ENCODE measurements at regions not wholly inside any gene's neighbourhood (a gene's known extent, or its start where the extent isn't known, plus 50 kb on each side); places are given as distances from the start of the nearest gene placed in this dataset.
"Not testable (repeated sequence)": the region's sequence is repeated elsewhere in the genome, so short reads cannot be mapped to it uniquely, and the experiment has no call there.

DNA sequence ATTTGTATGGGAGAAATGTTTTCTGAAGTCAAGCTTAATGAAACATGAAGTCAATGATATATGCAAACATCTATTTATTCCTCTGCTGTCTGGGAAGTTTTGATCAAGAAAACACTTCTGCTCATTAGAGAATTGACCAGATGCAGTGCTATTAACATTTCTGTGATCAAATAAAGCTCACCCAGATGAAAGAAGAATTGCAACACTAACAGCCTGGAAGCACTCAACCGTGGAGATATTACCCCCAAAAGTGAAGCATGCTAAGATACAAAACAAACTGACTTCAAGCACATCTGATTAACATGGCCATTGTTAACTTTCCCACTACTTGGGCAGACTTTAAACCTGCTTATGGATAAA lies 73.7 kb upstream of the GUCY1A1 start:
- DNase-seq (ENCODE audit: low spot score) = no peak
- in situ Hi-C loops (cut with HindIII; ENCODE audit: low sequenced_read_pairs) = no loop called here

DNA sequence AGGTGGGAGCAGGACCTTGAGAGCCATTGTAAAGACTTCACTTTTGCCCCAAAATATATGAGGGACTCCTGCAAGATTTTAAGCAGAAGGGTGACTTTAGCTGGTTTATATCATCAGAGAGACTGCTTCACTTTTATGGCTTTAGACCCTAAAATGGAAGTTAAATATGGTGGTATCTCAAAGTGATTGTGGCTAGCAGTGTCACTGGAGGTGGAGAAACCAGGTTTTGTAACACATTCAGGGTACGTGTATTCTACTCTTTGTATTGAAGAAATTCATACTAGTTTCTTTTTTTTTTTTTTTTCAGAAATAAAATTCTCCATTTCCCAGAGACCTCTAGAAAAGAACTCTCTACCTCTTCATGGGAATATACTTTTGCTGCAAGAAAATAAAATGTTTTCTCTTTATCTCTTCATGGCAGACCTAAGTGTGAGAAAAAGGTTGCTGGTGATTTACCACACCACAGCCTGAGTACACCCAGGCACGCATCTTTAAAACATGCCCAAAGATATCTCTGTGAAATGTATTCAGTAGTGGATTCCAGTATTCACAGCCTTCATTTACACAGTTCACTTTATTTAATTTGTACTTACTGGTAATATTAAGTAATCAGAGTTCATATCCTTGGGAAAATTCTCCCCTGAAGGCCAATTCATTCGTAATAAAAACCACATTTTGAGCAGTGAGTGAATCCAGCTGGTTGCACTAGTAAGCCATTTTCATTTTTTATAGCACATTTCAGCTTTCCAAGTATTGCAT lies 74.3 kb upstream of the GUCY1A1 start:
- DNase-seq (ENCODE audit: low spot score) = no peak
- in situ Hi-C loops (cut with HindIII; ENCODE audit: low sequenced_read_pairs) = no loop called here

DNA sequence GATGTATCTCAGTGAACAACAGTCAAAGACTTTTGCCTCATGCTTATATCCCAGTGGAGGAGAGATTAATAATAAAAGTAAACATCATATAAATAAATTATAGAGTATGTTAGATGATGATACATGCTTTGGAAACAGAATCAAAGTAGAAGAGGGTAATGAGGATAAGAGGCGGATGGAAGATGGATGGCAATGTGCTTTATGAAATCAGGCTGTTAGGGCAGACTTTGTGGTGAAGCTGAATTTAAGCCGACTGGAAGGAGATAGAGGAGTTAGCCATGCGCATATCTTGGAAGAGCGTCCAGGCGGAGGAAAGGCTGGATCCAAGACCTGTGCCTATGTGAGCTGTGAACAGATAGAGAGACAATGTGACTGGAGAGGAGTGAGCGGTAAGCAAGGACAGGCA lies 74.9 kb upstream of the GUCY1A1 start:
- DNase-seq (ENCODE audit: low spot score) = no peak
- in situ Hi-C loops (cut with HindIII; ENCODE audit: low sequenced_read_pairs) = no loop called here

DNA sequence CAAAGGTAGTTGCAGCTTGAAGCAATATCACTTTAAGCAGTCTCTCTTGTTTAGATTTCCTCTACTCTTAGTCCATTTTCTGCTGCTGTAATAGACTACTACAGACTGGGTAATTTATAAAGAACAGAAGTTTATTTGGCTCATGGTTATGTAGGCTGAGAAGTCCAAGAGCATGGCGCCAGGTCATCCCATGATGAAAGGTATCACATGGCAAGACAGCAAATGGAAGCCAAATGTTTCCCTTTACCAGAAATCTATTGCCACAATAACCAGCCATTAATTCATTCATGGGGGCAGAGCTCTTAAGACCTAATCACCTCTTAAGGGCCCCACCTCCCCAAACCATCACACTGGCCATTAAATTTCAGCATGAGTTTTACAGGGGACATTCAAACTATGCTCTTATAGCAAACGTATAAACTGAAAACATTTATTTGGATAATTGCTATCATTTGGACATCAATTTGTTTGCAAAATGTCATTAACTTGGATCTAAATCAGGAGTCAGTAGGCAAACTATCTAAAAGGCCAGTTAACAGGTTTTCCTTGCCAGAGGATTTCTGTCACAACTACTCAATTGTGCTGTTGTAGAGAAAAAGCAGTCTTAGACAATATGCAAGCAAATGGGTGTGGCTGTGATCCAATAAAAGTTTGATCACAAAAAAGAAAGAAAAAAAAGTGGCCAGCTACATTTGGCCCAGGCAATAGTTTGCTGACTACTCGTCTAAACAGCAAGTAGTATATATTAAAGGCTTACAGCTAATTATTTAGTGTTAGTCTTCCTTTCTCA lies 75.7 kb upstream of the GUCY1A1 start:
- in situ Hi-C loops (cut with HindIII; ENCODE audit: low sequenced_read_pairs) = no loop called here
- DNase-seq (ENCODE audit: low spot score) = no peak

DNA sequence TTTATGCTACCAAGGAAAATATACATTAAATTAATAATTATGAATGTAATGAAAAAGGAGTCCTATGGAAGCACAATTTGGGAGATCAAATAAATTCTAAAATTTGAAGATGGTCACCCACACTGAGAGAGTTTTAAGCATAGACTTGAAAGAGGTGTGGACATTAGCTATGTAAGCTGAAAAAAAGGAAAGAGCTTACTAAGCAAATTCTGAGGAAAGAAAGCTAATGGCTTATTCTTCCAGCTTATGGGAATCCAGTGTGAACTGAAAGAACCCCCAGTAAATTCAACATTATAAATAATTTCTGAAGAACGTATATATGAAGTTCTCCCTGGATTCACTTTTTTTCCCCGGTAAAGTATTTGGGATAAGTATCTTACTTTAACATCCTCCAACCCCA lies 78.2 kb upstream of the GUCY1A1 start:
- in situ Hi-C loops (cut with HindIII; ENCODE audit: low sequenced_read_pairs) = no loop called here
- no peak for DNase-seq (ENCODE audit: low spot score)

DNA sequence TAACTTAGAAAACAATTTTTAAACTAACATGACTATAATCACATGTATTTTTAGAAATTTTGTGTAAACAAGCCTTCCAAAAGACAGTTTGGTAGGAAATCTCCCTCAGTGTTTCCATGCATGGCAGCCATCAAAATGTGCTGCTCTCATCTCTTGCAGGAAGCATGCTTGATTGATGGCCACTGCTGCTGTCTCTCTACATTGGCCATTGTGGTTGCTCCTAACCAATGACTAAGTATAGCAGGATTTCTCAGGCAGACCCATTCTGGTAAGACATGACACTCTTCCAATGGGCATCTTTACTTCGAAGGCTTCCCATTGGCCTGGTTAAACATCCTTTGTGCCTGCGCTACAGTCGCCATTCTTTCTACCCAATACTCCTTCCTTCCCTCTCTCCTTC lies 78.9 kb upstream of the GUCY1A1 start:
- DNase-seq (ENCODE audit: low spot score) = no peak
- in situ Hi-C loops (cut with HindIII; ENCODE audit: low sequenced_read_pairs) = no loop called here

DNA sequence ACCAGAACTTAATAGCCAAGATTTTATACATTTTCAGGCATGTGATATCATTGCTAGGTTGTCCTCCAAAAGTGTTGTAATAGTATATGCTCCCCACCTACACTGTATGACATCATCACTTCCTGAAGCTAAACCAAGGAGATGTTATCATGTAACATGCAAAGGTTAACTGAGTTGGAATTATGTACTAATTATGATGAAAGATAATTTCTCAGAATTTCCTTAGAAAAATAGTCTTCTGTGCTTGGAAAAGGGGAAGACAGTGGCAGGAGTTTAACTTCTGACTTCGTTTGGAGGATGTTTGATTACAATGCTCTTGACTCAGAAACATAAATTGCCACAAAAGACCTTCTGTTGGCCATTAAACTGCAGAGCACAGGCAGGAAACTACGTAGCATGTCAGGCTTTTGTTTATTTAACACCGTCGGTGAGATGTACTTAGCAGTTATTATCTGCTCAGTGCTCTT lies 83.6 kb upstream of the GUCY1A1 start:
- in situ Hi-C loops (cut with HindIII; ENCODE audit: low sequenced_read_pairs) = no loop called here
- no peak for DNase-seq (ENCODE audit: low spot score)

DNA sequence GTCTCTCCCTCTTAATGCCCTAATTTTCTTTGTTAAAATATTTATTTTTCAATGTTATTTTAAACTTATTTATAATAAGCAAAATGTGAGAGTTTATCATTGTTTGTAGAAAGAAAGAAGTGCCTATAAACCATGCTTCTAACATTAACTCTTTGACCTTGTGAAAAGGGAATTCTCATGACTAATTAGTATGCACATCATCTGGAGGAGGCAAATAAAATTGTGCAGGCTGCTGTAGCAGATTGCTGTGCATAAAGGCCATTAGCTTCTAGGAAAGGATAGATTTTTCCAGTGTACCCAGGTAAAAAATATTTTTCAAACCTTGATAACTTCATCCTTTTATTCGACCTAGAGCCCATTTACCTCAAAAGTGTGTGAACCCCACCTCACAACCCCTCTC lies 84.6 kb upstream of the GUCY1A1 start:
- no peak for DNase-seq (ENCODE audit: low spot score)
- in situ Hi-C loops (cut with HindIII; ENCODE audit: low sequenced_read_pairs) = no loop called here

DNA sequence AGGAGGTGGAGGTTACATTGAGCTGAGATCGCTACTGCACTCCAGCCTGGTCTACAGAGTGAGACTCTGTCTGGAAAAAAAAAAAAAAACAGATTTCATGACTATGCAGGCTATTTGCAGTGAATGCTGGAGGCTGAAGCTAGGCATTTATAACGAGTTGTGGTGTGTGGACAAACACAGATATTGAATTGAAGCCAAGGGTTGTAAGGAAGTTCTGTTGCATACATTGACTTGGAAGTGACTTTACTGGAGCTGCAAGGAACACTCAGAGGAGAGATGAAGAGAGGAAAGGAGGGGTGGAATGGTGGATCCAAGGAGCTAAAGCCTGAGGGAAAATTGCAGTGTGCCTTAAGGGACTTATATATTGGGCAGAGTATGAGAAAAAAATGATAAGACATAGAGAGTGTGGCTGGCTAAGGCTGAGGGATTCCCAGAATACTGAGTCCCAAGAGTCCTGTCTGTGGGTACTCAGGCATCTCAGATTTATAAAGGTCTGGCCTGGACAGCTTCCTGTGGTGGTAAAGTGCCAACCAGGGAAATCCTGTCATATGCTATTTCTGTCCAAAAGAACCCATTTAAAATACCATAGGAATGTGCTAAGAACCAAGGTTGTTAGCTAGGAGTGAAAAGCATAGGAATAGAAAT lies 87.8 kb upstream of the GUCY1A1 start:
- no peak for DNase-seq (ENCODE audit: low spot score)

DNA sequence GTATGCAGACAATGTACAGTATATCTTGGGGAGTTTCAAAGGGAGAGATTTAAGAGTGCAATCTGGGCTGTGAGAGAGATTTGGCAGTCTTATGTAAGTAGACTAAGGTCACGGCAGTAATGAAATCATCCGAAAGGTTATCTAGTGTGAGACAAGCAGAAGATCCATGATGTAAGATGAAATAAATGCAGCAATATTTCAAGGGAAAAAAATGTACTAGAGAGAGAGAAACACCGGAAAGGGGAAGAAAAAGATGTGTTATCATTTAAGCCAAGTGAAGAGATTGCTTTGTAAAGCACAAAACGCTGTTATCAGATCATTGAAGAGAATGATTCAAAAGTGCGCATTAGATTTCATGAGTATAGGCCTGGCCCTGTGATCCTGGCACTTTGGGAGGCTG lies 88.4 kb upstream of the GUCY1A1 start:
- in situ Hi-C loops (cut with HindIII; ENCODE audit: low sequenced_read_pairs) = no loop called here
- no peak for DNase-seq (ENCODE audit: low spot score)

More for the DNA sequence above, 87.8 kb upstream of the GUCY1A1 start:
- in situ Hi-C loops (cut with HindIII; ENCODE audit: low sequenced_read_pairs) = no loop called here

DNA sequence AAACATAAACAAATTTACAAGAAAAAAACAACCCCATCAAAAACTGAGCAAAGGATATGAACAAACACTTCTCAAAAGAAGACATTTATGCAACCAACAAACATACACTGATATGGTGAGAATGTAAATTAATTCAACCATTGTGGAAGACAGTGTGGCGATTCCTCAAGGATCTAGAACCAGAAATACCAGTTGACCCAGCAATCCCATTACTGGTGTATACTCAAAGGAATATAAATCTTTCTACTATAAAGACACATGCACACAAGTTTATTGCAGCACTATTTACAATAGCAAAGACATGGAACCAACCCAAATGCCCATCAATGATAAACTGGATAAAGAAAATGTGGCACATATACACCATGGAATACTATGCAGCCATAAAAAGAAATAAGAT lies 92.3 kb upstream of the GUCY1A1 start:
- in situ Hi-C loops (cut with HindIII; ENCODE audit: low sequenced_read_pairs); DNase-seq (ENCODE audit: low spot score): not testable (repeated sequence)

DNA sequence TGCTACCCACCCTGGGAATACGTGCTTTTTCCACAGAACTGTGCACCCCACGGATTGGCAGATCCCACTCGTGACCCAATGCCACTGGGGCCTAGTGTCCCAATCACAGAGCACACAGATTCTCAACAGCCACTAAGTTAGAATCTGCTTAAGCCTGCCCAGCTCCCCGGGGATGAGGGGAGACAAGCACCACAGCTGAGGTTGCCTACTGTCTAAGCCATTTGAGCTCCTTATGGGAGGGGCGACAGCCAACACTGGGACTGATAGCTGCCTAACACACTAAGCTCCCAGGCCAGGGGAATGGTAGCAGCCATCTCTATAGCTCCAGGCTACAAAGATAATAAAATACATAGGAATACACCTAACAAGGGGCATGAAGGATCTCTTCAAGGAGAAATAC lies 93.5 kb upstream of the GUCY1A1 start:
- no peak for DNase-seq (ENCODE audit: low spot score)
- in situ Hi-C loops (cut with HindIII; ENCODE audit: low sequenced_read_pairs) = no loop called here

DNA sequence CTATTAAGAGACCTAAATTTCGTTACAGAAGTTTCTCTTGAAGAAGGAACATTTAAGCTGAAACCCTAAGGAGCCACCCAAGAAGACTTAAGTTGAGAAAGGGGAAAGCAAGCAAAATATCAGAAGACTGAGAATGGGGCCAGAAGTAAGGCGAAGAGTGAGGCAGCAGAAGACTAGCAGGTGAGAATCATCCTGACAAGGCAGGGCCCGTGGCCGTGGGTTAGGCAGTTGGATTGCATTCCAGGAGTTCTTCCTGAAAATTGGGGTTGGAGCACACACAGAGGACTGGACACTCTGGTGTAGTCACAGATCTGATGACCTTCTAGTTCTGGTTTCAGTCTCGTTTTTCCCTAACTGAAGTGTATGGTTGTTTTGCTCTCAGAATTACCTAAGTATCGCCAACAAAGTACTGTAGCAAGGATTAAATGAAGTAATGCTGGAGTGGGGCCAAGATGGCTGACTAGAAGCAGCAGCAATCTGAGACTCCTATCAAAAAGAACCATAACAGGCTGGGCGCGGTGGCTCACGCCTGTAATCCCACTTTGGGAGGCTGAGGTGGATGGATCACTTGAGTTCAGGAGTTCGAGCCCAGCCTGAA lies 94.4 kb upstream of the GUCY1A1 start:
- no peak for DNase-seq (ENCODE audit: low spot score)
- in situ Hi-C loops (cut with HindIII; ENCODE audit: low sequenced_read_pairs) = no loop called here

DNA sequence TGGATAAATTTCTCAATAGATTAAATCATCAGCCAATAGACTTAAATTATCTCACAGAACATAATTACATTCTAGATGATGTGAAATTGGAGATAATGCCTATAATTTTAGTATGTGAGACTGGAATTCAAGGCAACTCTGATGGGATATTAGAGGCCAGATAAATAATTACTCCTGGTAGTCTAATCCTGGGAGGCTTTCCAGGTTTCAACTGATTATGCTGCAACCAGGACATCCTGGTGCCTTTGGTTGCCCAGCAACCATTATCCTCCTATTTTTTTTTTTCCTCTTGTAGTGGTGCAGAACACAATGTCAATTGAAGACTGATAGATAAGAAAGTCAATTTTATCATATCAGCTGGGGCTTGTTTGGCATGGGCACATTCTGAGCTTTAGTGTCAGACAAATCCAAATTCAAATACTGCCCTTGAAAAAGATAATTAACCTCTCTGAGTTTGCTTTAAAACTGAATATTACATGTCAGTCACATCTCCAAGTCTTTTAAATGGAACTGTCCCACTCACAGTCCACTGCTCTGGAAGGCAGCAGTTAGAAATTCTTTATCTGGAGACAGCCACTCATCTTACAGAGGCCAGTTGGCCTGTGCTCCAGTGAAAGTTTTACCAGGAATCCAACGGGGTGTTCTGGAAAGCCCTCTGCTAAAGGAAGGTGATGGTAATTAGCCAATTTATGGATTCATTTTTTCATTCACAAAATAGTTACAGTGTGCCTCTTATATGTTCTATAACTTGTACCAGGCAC lies 95.3 kb upstream of the GUCY1A1 start:
- DNase-seq (ENCODE audit: low spot score) = no peak
- in situ Hi-C loops (cut with HindIII; ENCODE audit: low sequenced_read_pairs) = no loop called here

DNA sequence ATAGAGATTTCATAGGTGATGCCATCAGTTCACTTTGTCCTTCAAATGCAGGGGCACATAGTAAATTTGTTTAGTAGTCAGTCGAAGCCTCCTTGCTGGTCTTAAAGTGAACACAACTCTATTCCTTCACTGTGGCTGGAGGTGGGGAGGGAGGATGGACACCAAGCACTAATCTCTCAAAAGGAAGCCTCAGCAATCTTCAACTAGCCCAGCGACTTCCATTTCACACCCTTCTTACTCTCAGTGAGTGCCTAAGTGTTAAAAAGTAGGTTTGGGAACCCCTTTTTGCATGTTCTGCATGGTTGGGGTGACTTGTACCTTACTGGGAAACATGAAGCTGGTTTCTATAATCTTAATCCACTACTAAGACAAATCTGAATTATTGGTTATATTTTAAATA lies 96.0 kb upstream of the GUCY1A1 start:
- in situ Hi-C loops (cut with HindIII; ENCODE audit: low sequenced_read_pairs) = no loop called here
- no peak for DNase-seq (ENCODE audit: low spot score)

DNA sequence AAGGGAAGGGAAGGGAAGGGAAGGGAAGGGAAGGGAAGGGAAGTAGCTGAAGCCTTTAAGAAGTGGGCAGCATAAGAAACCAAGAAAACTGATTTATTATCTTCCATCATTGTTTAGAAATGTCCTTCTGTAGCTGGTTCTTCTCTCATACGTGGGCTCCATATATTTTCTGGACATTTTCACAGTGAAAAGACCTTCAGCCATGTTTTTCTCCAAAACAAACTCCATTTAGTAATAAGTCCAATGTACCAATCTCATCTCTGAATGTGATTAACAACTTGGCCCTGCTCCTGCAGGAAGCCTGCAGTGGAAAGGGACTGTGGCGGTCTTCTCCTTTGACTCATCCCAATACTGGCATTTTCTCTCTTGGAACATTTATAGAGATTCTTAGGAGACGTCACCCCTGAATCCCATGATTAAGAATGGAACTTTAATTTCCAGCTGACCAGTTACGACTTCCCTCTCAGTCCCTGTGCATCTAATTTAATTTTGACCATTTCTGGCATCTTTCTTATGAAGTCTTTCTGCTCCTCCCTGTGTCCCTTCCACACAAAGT lies 96.6 kb upstream of the GUCY1A1 start:
- in situ Hi-C loops (cut with HindIII; ENCODE audit: low sequenced_read_pairs) = no loop called here

DNA sequence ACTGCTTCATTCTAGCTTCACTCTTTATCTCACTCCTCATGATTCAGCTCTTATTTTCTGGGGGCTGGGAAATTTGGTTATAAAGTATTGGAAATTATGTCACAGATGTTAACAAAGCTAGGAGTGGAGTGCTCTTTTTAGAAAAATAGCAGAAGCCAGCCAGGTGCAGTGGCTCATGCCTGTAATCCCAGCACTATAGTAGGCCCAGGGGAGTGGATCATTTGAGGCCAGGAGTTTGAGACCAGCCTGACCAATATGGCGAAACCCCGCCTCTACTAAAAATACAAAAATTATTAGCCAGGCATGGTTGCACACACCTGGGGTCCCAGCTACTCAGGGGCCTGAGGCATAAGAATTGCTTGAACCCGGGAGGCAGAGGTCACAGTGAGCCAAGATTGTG lies 97.2 kb upstream of the GUCY1A1 start:
- DNase-seq (ENCODE audit: low spot score) = no peak
- in situ Hi-C loops (cut with HindIII; ENCODE audit: low sequenced_read_pairs) = no loop called here

More for the DNA sequence above, 96.6 kb upstream of the GUCY1A1 start:
- no peak for DNase-seq (ENCODE audit: low spot score)

DNA sequence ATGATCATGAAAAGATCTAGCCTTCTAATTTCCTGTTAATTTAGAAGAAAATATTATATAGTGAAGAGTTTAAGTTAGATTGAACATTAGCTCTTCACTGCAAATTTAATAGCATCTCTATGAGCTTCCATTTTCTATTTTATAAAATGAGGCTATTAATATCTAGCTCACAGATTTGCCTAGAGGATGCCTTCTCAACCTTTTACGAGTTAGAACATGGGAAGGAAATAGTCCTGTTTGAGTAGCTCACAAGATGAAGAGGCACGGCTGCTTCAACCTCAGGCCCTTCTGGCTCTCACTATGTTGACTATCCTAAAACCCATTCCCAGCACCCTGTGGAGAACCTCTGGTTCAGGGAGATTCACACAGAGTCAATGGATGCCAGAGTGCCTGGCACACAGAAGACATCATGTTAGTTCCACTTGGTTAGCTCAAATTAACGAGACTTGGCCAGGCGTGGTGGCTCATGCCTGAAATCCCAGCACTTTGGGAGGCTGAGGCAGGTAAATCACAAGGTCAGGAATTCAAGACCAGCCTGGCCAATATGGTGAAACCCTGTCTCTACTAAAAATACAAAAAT lies 97.9 kb upstream of the GUCY1A1 start:
- no peak for DNase-seq (ENCODE audit: low spot score)
- in situ Hi-C loops (cut with HindIII; ENCODE audit: low sequenced_read_pairs) = no loop called here

DNA sequence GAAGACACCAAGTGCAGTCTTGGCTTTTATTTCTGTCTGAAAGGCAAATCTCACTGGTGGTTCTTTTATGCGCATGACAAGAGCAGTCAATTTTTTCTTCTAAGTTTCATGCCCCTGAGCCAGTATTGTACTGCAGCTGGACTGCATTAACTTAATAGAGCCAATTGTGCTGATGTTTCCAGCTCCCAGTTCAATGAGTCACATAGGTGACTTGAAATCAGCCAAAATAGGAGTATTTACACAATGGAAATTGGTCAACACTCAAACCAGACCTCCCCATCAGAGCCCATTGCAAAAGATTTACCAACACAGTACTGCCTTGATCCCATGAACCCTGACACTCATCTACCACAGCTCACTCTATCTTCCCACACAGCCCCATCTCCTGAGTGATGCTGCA lies 100.3 kb upstream of the GUCY1A1 start:
- in situ Hi-C loops (cut with HindIII; ENCODE audit: low sequenced_read_pairs) = no loop called here
- DNase-seq (ENCODE audit: low spot score) = no peak

All from G401 (cell line).